NB4 (cell line): ENCODE measurements at regions not wholly inside any gene's neighbourhood (a gene's known extent, or its start where the extent isn't known, plus 50 kb on each side); places are given as distances from the start of the nearest gene placed in this dataset.

Experiments
- DNase-seq: peaks from one replicate; pipeline ENCODE4 v3.0.0; 2010; ENCODE audit warnings: low read depth
- H3K4me3 ChIP-seq: one replicate; pipeline ENCODE4 v1.5.1; 2011; ENCODE audit warnings: mild to moderate bottlenecking, low read depth, low read length, moderate library complexity
- CTCF ChIP-seq: IDR thresholded peaks from one replicate; pipeline ENCODE4 v1.5.1; 2012; ENCODE audit warnings: low read depth, low read length
- MAX ChIP-seq: IDR thresholded peaks from 2 replicates; pipeline ENCODE4 v1.6.1; 2011; ENCODE audit warnings: low read depth, low read length
- MYC ChIP-seq: IDR thresholded peaks from 2 replicates; pipeline ENCODE4 v1.6.1; 2011; ENCODE audit warnings: low read depth, low read length
- POLR2A ChIP-seq: IDR thresholded peaks from 2 replicates; pipeline ENCODE4 v1.6.1; 2011; ENCODE audit warnings: mild to moderate bottlenecking; ENCODE audit not compliant: insufficient read length; ENCODE audit errors: extremely low read depth

GRCh38 chr13:58048670-58049069 lies 417.1 kb downstream of the PCDH17 start:
- no peak overlapping the region for H3K4me3 ChIP-seq
- DNase-seq, result no peak
- TF ChIP-seq POLR2A, result no peak
- no peak for TF ChIP-seq MYC
- no peak for TF ChIP-seq CTCF
- no peak for TF ChIP-seq MAX

- no peak for DNase-seq
- TF ChIP-seq MYC (no peak), POLR2A (no peak), CTCF (no peak), MAX (no peak)
- no peak overlapping the region for H3K4me3 ChIP-seq
Observed at GRCh38 chr13:58051396-58051795, 419.9 kb downstream of the PCDH17 start.

- no peak for DNase-seq
- TF ChIP-seq CTCF, result no peak
- TF ChIP-seq MAX, result no peak
- TF ChIP-seq MYC, result no peak
- TF ChIP-seq POLR2A, result no peak
- no peak overlapping the region for H3K4me3 ChIP-seq
Observed at GRCh38 chr13:58051807-58052375, 420.3 kb downstream of the PCDH17 start.

GRCh38 chr13:58056426-58056825 lies 424.9 kb downstream of the PCDH17 start:
- no peak for DNase-seq
- TF ChIP-seq CTCF, result no peak
- no peak for TF ChIP-seq POLR2A
- no peak for TF ChIP-seq MYC
- no peak for TF ChIP-seq MAX
- no peak overlapping the region for H3K4me3 ChIP-seq

GRCh38 chr13:58059624-58060023 lies 428.1 kb downstream of the PCDH17 start:
- no peak for TF ChIP-seq MAX
- TF ChIP-seq POLR2A, result no peak
- no peak for TF ChIP-seq CTCF
- TF ChIP-seq MYC, result no peak
- H3K4me3 ChIP-seq, result no peak overlapping the region
- no peak for DNase-seq

GRCh38 chr13:58080806-58081205 lies 449.3 kb downstream of the PCDH17 start:
- no peak for DNase-seq
- no peak overlapping the region for H3K4me3 ChIP-seq
- no peak for TF ChIP-seq MYC
- no peak for TF ChIP-seq POLR2A
- no peak for TF ChIP-seq MAX
- TF ChIP-seq CTCF, result no peak
